Spleen (tissue), 7 donors: ENCODE measurements at regions not wholly inside any gene's neighbourhood (a gene's known extent, or its start where the extent isn't known, plus 50 kb on each side); places are given as distances from the start of the nearest gene placed in this dataset.

ENCODE experiments used
- POLR2A ChIP-seq, 3 donors: fragments of 450-650 bp; IDR thresholded peaks; one replicate each; pipeline ENCODE4 v1.5.1; 2017; ENCODE audit warnings: antibody characterized with exemption in 3 of 3, mild to moderate bottlenecking in 1 of 3
- POLR2AphosphoS5 ChIP-seq, 3 donors: sonication (generic); formaldehyde crosslinking; IDR thresholded peaks; one replicate each; pipeline ENCODE4 v1.5.1; 2017; ENCODE audit warnings: antibody characterized with exemption in 3 of 3
- TF ChIP-seq, protein P1 (sequence below), 11 experiments: fragments of 200-600 bp in 7 of 11; fragments of 450-650 bp in 4 of 11; sonication (generic) in 4 of 11; IDR thresholded peaks in 8 of 11; conservative IDR thresholded peaks in 3 of 11; 1 replicate in 7 of 11; 2 replicates in 4 of 11; pipeline versions ENCODE4 v1.4.0 to v1.8.0; 2016 to 2021; ENCODE audit warnings: antibody characterized with exemption in 11 of 11, inconsistent platforms in 4 of 11, mild to moderate bottlenecking in 1 of 11
- donor health status: DM: no; HTN: no; CAD: no; lungs with moderate emphysema.
- donor health status: DM: no; HTN: no; CAD: no.
- donor health status: DM: no; HTN: no; CAD: no.

- TF ChIP-seq, protein P1, sequence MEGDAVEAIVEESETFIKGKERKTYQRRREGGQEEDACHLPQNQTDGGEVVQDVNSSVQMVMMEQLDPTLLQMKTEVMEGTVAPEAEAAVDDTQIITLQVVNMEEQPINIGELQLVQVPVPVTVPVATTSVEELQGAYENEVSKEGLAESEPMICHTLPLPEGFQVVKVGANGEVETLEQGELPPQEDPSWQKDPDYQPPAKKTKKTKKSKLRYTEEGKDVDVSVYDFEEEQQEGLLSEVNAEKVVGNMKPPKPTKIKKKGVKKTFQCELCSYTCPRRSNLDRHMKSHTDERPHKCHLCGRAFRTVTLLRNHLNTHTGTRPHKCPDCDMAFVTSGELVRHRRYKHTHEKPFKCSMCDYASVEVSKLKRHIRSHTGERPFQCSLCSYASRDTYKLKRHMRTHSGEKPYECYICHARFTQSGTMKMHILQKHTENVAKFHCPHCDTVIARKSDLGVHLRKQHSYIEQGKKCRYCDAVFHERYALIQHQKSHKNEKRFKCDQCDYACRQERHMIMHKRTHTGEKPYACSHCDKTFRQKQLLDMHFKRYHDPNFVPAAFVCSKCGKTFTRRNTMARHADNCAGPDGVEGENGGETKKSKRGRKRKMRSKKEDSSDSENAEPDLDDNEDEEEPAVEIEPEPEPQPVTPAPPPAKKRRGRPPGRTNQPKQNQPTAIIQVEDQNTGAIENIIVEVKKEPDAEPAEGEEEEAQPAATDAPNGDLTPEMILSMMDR (IDR thresholded peaks at IDR 0.05 in 8 of 11, conservative IDR thresholded peaks at IDR 0.05 in 3 of 11): no peak
- no peak for TF ChIP-seq POLR2AphosphoS5 (IDR thresholded peaks at IDR 0.05)
- no peak for TF ChIP-seq POLR2A (IDR thresholded peaks at IDR 0.05)
These were observed 174.1 kb upstream of the FSTL4 start for GRCh38 chr5:133786420-133786819.
